Fibroblast of lung (primary cell): ENCODE measurements at regions not wholly inside any gene's neighbourhood (a gene's known extent, or its start where the extent isn't known, plus 50 kb on each side); places are given as distances from the start of the nearest gene placed in this dataset.

Source experiments
- CTCF ChIP-seq, 2 donors: IDR thresholded peaks in 1 of 2; conservative IDR thresholded peaks in 1 of 2; 1 replicate in 1 of 2; 2 replicates in 1 of 2; pipeline ENCODE4 v1.5.1; 2011 to 2012; ENCODE audit warnings: low read length in 2 of 2, control low read depth in 1 of 2, inconsistent platforms in 1 of 2, low read depth in 1 of 2, mild to moderate bottlenecking in 1 of 2
- EZH2 ChIP-seq: IDR thresholded peaks from 2 replicates; pipeline ENCODE4 v1.5.1; 2012; ENCODE audit warnings: low read length, control low read depth, mild to moderate bottlenecking; ENCODE audit errors: missing control alignments

GRCh38 chr1:29835406-29835805 lies 599.1 kb downstream of the PTPRU start:
- TF ChIP-seq CTCF (conservative IDR thresholded peaks at IDR 0.05 in 1 of 2, IDR thresholded peaks at IDR 0.05 in 1 of 2; ENCODE audit: low read depth in 1 of 2, low read length in 2 of 2) (no peak), EZH2 (no peak)
